H7 (cell line): ENCODE measurements at regions not wholly inside any gene's neighbourhood (a gene's known extent, or its start where the extent isn't known, plus 50 kb on each side); places are given as distances from the start of the nearest gene placed in this dataset.

Experiments
- DNase-seq: peaks from one replicate; pipeline ENCODE4 v3.0.0; 2012
- H3K27me3 ChIP-seq: 2 replicates; pipeline ENCODE4 v1.6.0; 2011; ENCODE audit warnings: mild to moderate bottlenecking, low read length; ENCODE audit not compliant: control insufficient read depth, insufficient read depth
- H3K36me3 ChIP-seq: replicated peaks from 2 replicates; pipeline ENCODE4 v1.5.1; 2011; ENCODE audit warnings: low read length; ENCODE audit not compliant: control insufficient read depth, insufficient read depth
- H3K4me3 ChIP-seq: 2 replicates; pipeline ENCODE4 v1.5.1; 2011; ENCODE audit warnings: low read depth, mild to moderate bottlenecking, control low read depth, low read length, moderate library complexity; ENCODE audit not compliant: insufficient read depth

GRCh38 chr13:46961719-46962118, 64.9 kb upstream of the HTR2A start:
- DNase-seq: no peak
- H3K27me3 ChIP-seq: no peaks in the 10 kb centered on the region
- no peaks in the 10 kb centered on the region for H3K36me3 ChIP-seq
- H3K4me3 ChIP-seq: no peak overlapping the region

- Histone ChIP-seq H3K27me3 (no peaks in the 10 kb centered on the region), H3K36me3 (no peaks in the 10 kb centered on the region), H3K4me3 (no peak overlapping the region)
- DNase-seq: no peak
These were observed 57.1 kb upstream of the HTR2A start for GRCh38 chr13:46953941-46954340.

GRCh38 chr13:46953331-46953730, 56.5 kb upstream of the HTR2A start:
- no peaks in the 10 kb centered on the region for H3K36me3 ChIP-seq
- H3K27me3 ChIP-seq: no peaks in the 10 kb centered on the region
- H3K4me3 ChIP-seq: no peak overlapping the region
- no peak for DNase-seq

- DNase-seq: no peak
- Histone ChIP-seq H3K4me3 (no peak overlapping the region), H3K36me3 (no peaks in the 10 kb centered on the region), H3K27me3 (no peaks in the 10 kb centered on the region)
These were observed 54.7 kb upstream of the HTR2A start for GRCh38 chr13:46951516-46951915.

- DNase-seq: no peak
- Histone ChIP-seq H3K36me3 (no peaks in the 10 kb centered on the region), H3K27me3 (no peaks in the 10 kb centered on the region), H3K4me3 (no peak overlapping the region)
These were observed 52.4 kb upstream of the HTR2A start for GRCh38 chr13:46949211-46949610.

- Histone ChIP-seq H3K4me3 (no peak overlapping the region), H3K27me3 (no peaks in the 10 kb centered on the region), H3K36me3 (no peaks in the 10 kb centered on the region)
- DNase-seq: no peak
These were observed 51.5 kb upstream of the HTR2A start for GRCh38 chr13:46948338-46948737.

- H3K4me3 ChIP-seq: no peak overlapping the region
- peak; percentile 8 for DNase-seq
- no peaks in the 10 kb centered on the region for H3K36me3 ChIP-seq
These were observed 50.8 kb upstream of the HTR2A start for GRCh38 chr13:46947425-46948191.

More at GRCh38 chr13:46947425-46948191, 50.8 kb upstream of the HTR2A start:
- no peaks in the 10 kb centered on the region for H3K27me3 ChIP-seq
